GM12891 (cell line): ENCODE measurements at regions not wholly inside any gene's neighbourhood (a gene's known extent, or its start where the extent isn't known, plus 50 kb on each side); places are given as distances from the start of the nearest gene placed in this dataset.

Experiments
- POLR2A ChIP-seq: IDR thresholded peaks from 2 replicates; pipeline ENCODE4 v1.6.1; 2011; ENCODE audit warnings: low read depth, low read length, control low read depth
- POLR2AphosphoS5 ChIP-seq: IDR thresholded peaks from 2 replicates; pipeline ENCODE4 v1.6.1; 2011; ENCODE audit warnings: low read depth, low read length, control low read depth
- SPI1 ChIP-seq: IDR thresholded peaks from 2 replicates; pipeline ENCODE4 v1.6.1; 2011; ENCODE audit warnings: low read depth, low read length, control low read depth
- TAF1 ChIP-seq: IDR thresholded peaks from 2 replicates; pipeline ENCODE4 v1.6.1; 2011; ENCODE audit warnings: low read depth, low read length, control low read depth

GRCh38 chr16:52234626-52235025, 312.3 kb downstream of the TOX3 start:
- TF ChIP-seq POLR2A (no peak), TAF1 (no peak), POLR2AphosphoS5 (no peak), SPI1 (no peak)
